B cell (primary cell): ENCODE measurements at regions not wholly inside any gene's neighbourhood (a gene's known extent, or its start where the extent isn't known, plus 50 kb on each side); places are given as distances from the start of the nearest gene placed in this dataset.

Experiments used
- ATAC-seq: fragments of 200-7000 bp; cut with Tn5 transposase; one replicate; pipeline ENCODE4 v1.10.0; 2021; ENCODE audit warnings: low read depth, mild to moderate bottlenecking, moderate number of reproducible peaks, moderate library complexity
- CTCF ChIA-PET: fragments of 350-600 bp; sonication (Branson Sonifier 250); formaldehyde crosslinking; loops from one replicate; lab custom pipeline; 2021; ENCODE audit warnings: antibody characterized with exemption, inconsistent platforms; lab: Charles Lee
- POLR2A ChIA-PET: fragments of 350-600 bp; sonication (Branson Sonifier 250); formaldehyde crosslinking; loops from one replicate; lab custom pipeline; 2021; ENCODE audit warnings: antibody characterized with exemption; lab: Charles Lee
- DNase-seq: peaks from one replicate; pipeline ENCODE4 v3.0.0; 2013
- H2AFZ ChIP-seq: 2 replicates; pipeline ENCODE4 v1.6.1; 2012; ENCODE audit warnings: mild to moderate bottlenecking, low read depth, low read length; ENCODE audit not compliant: insufficient read depth, poor library complexity, severe bottlenecking
- H3K27ac ChIP-seq, 2 donors: 1 replicate in 1 of 2; 2 replicates in 1 of 2; pipeline ENCODE4 v1.5.1; 2012 to 2013; ENCODE audit warnings: low read length in 2 of 2, mild to moderate bottlenecking in 2 of 2, moderate library complexity in 1 of 2
- H3K27me3 ChIP-seq, 4 experiments: fragments of 200-600 bp in 1 of 4; sonication (generic) in 1 of 4; replicated peaks in 1 of 4; 1 replicate in 2 of 4; 2 replicates in 2 of 4; pipeline versions ENCODE4 v1.6.1 to v1.7.0; 2013 to 2016; ENCODE audit warnings: low read length in 3 of 4, mild to moderate bottlenecking in 2 of 4, mixed read lengths in 1 of 4, moderate library complexity in 1 of 4; ENCODE audit not compliant: insufficient read depth in 4 of 4, control insufficient read depth in 3 of 4; ENCODE audit errors: control extremely low read depth in 1 of 4
- H3K36me3 ChIP-seq, 2 experiments: replicated peaks in 1 of 2; 1 replicate in 1 of 2; 2 replicates in 1 of 2; pipeline versions ENCODE4 v1.6.1 to v1.7.1; 2013; ENCODE audit warnings: low read length in 1 of 2; ENCODE audit not compliant: insufficient read depth in 2 of 2, control insufficient read depth in 1 of 2; ENCODE audit errors: control extremely low read depth in 1 of 2, extremely low read depth in 1 of 2
- H3K4me1 ChIP-seq, 2 donors: fragments of 200-600 bp in 1 of 2; sonication (generic) in 1 of 2; 1 replicate in 1 of 2; 2 replicates in 1 of 2; pipeline versions ENCODE4 v1.5.1 to v1.6.1; 2013 to 2017; ENCODE audit warnings: low read length in 2 of 2; ENCODE audit not compliant: control insufficient read depth in 2 of 2, insufficient read depth in 2 of 2
- H3K4me2 ChIP-seq: replicated peaks from 2 replicates; pipeline ENCODE3; 2012; ENCODE audit warnings: mild to moderate bottlenecking, low read depth, low read length; ENCODE audit not compliant: poor library complexity, severe bottlenecking
- H3K4me3 ChIP-seq, 5 experiments: fragments of 200-600 bp in 1 of 5; sonication (generic) in 1 of 5; 1 replicate in 3 of 5; 2 replicates in 2 of 5; pipeline versions ENCODE4 v1.5.1 to v1.7.0; 2011 to 2016; ENCODE audit warnings: low read length in 4 of 5, mild to moderate bottlenecking in 4 of 5, low read depth in 2 of 5, control low read depth in 1 of 5, moderate library complexity in 1 of 5; ENCODE audit not compliant: insufficient read depth in 1 of 5; ENCODE audit errors: control extremely low read depth in 1 of 5, extremely low read depth in 1 of 5
- H3K79me2 ChIP-seq: fragments of 200-600 bp; sonication (generic); one replicate; pipeline ENCODE4 v1.6.0; 2016; ENCODE audit warnings: low read length; ENCODE audit not compliant: control insufficient read depth, insufficient read depth
- H3K9ac ChIP-seq: fragments of 200-600 bp; sonication (generic); 2 replicates; pipeline ENCODE4 v1.6.1; 2017; ENCODE audit warnings: mild to moderate bottlenecking, low read length, moderate library complexity
- H3K9me3 ChIP-seq, 3 donors: one replicate each; pipeline versions ENCODE4 v1.6.1 to v1.7.1; 2013; ENCODE audit warnings: low read length in 2 of 3; ENCODE audit not compliant: control insufficient read depth in 2 of 3, insufficient read depth in 1 of 3; ENCODE audit errors: control extremely low read depth in 1 of 3
- H4K20me1 ChIP-seq: 2 replicates; pipeline ENCODE4 v1.6.0; 2012; ENCODE audit warnings: mild to moderate bottlenecking, low read length; ENCODE audit not compliant: insufficient read depth, control insufficient read depth, poor library complexity, severe bottlenecking
- H3K27ac Mint-ChIP-seq: one replicate; pipeline ENCODE4 v1.8.0; 2021; ENCODE audit warnings: mixed read lengths
- H3K27me3 Mint-ChIP-seq: one replicate; pipeline ENCODE4 v1.8.0; 2021; ENCODE audit warnings: mixed read lengths
- H3K4me1 Mint-ChIP-seq: one replicate; pipeline ENCODE4 v1.8.0; 2021; ENCODE audit warnings: mixed read lengths
- H3K4me3 Mint-ChIP-seq: one replicate; pipeline ENCODE4 v1.8.0; 2021; ENCODE audit warnings: mixed read lengths
- H3K9me3 Mint-ChIP-seq: one replicate; pipeline ENCODE4 v1.8.0; 2022; ENCODE audit warnings: mixed read lengths; ENCODE audit not compliant: insufficient read depth
- EZH2 ChIP-seq: IDR thresholded peaks from 2 replicates; pipeline ENCODE4 v1.6.1; 2012; ENCODE audit warnings: borderline replicate concordance, low read depth, mild to moderate bottlenecking, moderate library complexity, low read length; ENCODE audit not compliant: insufficient read depth, poor library complexity, severe bottlenecking
- WGBS: methylation state at CpG from one replicate; pipeline ENCODE4 v1.1.5; 2013; ENCODE audit warnings: missing lambda C conversion rate; ENCODE audit not compliant: insufficient coverage; 5-methylcytosine and 5-hydroxymethylcytosine counted together
- intact Hi-C: fragments of 100-400 bp; cut with micrococcal nuclease; formaldehyde crosslinking; loops from one replicate; pipeline ENCODE4 v1.10.0; 2022
- TF ChIP-seq, protein P1 (sequence below): fragments of 200-600 bp; IDR thresholded peaks from one replicate; pipeline ENCODE4 v1.8.0; 2022; ENCODE audit warnings: antibody characterized with exemption, mild to moderate bottlenecking

- WGBS: 98% methylated on average over 17 of the region's 22 CpGs
Observed at GRCh38 chr1:194118086-194118485, 931.7 kb upstream of the B3GALT2 start.

GRCh38 chr1:194117582-194117981 lies 931.2 kb upstream of the B3GALT2 start:
- H3K27ac Mint-ChIP-seq: no peak overlapping the region
- ChIA-PET POLR2A (no interaction called here), CTCF (no interaction called here)
- no peaks in the 10 kb centered on the region for H3K4me1 Mint-ChIP-seq
- Histone ChIP-seq H3K4me2 (no peak overlapping the region), H2AFZ (no peak overlapping the region), H3K27ac (no peak overlapping the region), H3K9me3 (peaks cover 0 to 4% (median 0%) of the 10 kb centered on the region in 3 donors), H3K79me2 (no peaks in the 10 kb centered on the region), H3K4me3 (no peak overlapping the region), H3K4me1 (no peaks in the 10 kb centered on the region), H4K20me1 (no peaks in the 10 kb centered on the region), H3K9ac (no peak overlapping the region), H3K36me3 (no peaks in the 10 kb centered on the region), H3K27me3 (no peaks in the 10 kb centered on the region)
- ATAC-seq (no peak), DNase-seq (no peak)
- intact Hi-C loops: no loop called here
- TF ChIP-seq EZH2: no peak
- TF ChIP-seq, protein P1, sequence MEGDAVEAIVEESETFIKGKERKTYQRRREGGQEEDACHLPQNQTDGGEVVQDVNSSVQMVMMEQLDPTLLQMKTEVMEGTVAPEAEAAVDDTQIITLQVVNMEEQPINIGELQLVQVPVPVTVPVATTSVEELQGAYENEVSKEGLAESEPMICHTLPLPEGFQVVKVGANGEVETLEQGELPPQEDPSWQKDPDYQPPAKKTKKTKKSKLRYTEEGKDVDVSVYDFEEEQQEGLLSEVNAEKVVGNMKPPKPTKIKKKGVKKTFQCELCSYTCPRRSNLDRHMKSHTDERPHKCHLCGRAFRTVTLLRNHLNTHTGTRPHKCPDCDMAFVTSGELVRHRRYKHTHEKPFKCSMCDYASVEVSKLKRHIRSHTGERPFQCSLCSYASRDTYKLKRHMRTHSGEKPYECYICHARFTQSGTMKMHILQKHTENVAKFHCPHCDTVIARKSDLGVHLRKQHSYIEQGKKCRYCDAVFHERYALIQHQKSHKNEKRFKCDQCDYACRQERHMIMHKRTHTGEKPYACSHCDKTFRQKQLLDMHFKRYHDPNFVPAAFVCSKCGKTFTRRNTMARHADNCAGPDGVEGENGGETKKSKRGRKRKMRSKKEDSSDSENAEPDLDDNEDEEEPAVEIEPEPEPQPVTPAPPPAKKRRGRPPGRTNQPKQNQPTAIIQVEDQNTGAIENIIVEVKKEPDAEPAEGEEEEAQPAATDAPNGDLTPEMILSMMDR: no peak
- H3K4me3 Mint-ChIP-seq: no peak overlapping the region
- H3K9me3 Mint-ChIP-seq: no peaks in the 10 kb centered on the region
- 88% methylated on average over 8 of the region's 8 CpGs for WGBS
- no peaks in the 10 kb centered on the region for H3K27me3 Mint-ChIP-seq

More at GRCh38 chr1:194118086-194118485, 931.7 kb upstream of the B3GALT2 start:
- Mint-ChIP-seq H3K27ac (no peak overlapping the region), H3K27me3 (no peaks in the 10 kb centered on the region), H3K4me3 (no peak overlapping the region), H3K4me1 (no peaks in the 10 kb centered on the region), H3K9me3 (no peaks in the 10 kb centered on the region)
- Histone ChIP-seq H3K4me1 (no peaks in the 10 kb centered on the region), H3K36me3 (no peaks in the 10 kb centered on the region), H3K27ac (no peak overlapping the region), H3K79me2 (no peaks in the 10 kb centered on the region), H3K9me3 (peaks cover 0 to 4% (median 0%) of the 10 kb centered on the region in 3 donors), H3K27me3 (no peaks in the 10 kb centered on the region), H3K4me3 (no peak overlapping the region), H3K4me2 (no peak overlapping the region), H2AFZ (no peak overlapping the region), H3K9ac (no peak overlapping the region), H4K20me1 (no peaks in the 10 kb centered on the region)
- ATAC-seq (no peak), DNase-seq (no peak)
- no peak for TF ChIP-seq EZH2
- TF ChIP-seq, protein P1: no peak
- intact Hi-C loops: no loop called here
- ChIA-PET POLR2A (no interaction called here), CTCF (no interaction called here)
